ENCODE measurements at regions not wholly inside any gene's neighbourhood (a gene's known extent, or its start where the extent isn't known, plus 50 kb on each side); places are given as distances from the start of the nearest gene placed in this dataset.

- no peak for TF ChIP-seq EZH2 (IDR thresholded peaks at IDR 0.05; ENCODE audit: low read depth)
- TF ChIP-seq CTCF (conservative IDR thresholded peaks at IDR 0.05) = no peak
- DNase-seq = no peak
- BruUV-seq (replicated peaks) = no TSS peak
- Histone ChIP-seq H3K9me2 (ENCODE audit: insufficient read depth) (no peaks in the 10 kb centered on the region; the same call in 1 of the 2 replicates), H3K27ac (no peak overlapping the region), H3K9me3 (ENCODE audit: insufficient read depth, low read depth) (no peaks in the 10 kb centered on the region), H2AFZ (no peak overlapping the region), H3K4me2 (no peak overlapping the region), H3K4me3 (no peak overlapping the region), H4K20me1 (ENCODE audit: insufficient read depth) (no peaks in the 10 kb centered on the region), H3K27me3 (ENCODE audit: insufficient read depth, low read depth) (no peaks in the 10 kb centered on the region), H3F3A (ENCODE audit: insufficient read depth, low read depth) (no peaks in the 10 kb centered on the region), H3K4me1 (replicated peaks; ENCODE audit: insufficient read depth) (no peaks in the 10 kb centered on the region), H3K36me3 (ENCODE audit: low read depth) (no peaks in the 10 kb centered on the region), H3K79me2 (ENCODE audit: low read depth) (no peaks in the 10 kb centered on the region)
- ChIA-PET POLR2A (ENCODE audit: unreplicated experiment) (no interaction called here), CTCF (no interaction called here)
- intact Hi-C loops (cut with micrococcal nuclease; ENCODE audit: unreplicated experiment) = no loop called here
Observed at GRCh38 chr1:193633093-193633492, 446.7 kb upstream of the B3GALT2 start.

GRCh38 chr1:193631306-193631705 lies 444.9 kb upstream of the B3GALT2 start:
- Histone ChIP-seq H3K9me3 (ENCODE audit: insufficient read depth, low read depth) (no peaks in the 10 kb centered on the region), H3K9me2 (ENCODE audit: insufficient read depth) (no peaks in the 10 kb centered on the region; the same call in 1 of the 2 replicates), H3K4me1 (replicated peaks; ENCODE audit: insufficient read depth) (no peaks in the 10 kb centered on the region), H3K27ac (no peak overlapping the region), H2AFZ (no peak overlapping the region), H3K79me2 (ENCODE audit: low read depth) (no peaks in the 10 kb centered on the region), H4K20me1 (ENCODE audit: insufficient read depth) (no peaks in the 10 kb centered on the region), H3K4me3 (no peak overlapping the region), H3K4me2 (no peak overlapping the region), H3K27me3 (ENCODE audit: insufficient read depth, low read depth) (no peaks in the 10 kb centered on the region), H3F3A (ENCODE audit: insufficient read depth, low read depth) (no peaks in the 10 kb centered on the region), H3K36me3 (ENCODE audit: low read depth) (no peaks in the 10 kb centered on the region)
- CTCF ChIA-PET = no interaction called here
- TF ChIP-seq EZH2 (IDR thresholded peaks at IDR 0.05; ENCODE audit: low read depth) (no peak), CTCF (conservative IDR thresholded peaks at IDR 0.05) (no peak)
- POLR2A ChIA-PET (ENCODE audit: unreplicated experiment) = no interaction called here
- BruUV-seq (replicated peaks) = no TSS peak
- intact Hi-C loops (cut with micrococcal nuclease; ENCODE audit: unreplicated experiment) = no loop called here
- no peak for DNase-seq

GRCh38 chr1:193629875-193630274 lies 443.5 kb upstream of the B3GALT2 start:
- H3K9me3 ChIP-seq (ENCODE audit: insufficient read depth, low read depth) = no peaks in the 10 kb centered on the region
- no peaks in the 10 kb centered on the region for H4K20me1 ChIP-seq (ENCODE audit: insufficient read depth)
- no peaks in the 10 kb centered on the region for H3K36me3 ChIP-seq (ENCODE audit: low read depth)
- intact Hi-C loops (cut with micrococcal nuclease; ENCODE audit: unreplicated experiment) = no loop called here
- H3K79me2 ChIP-seq (ENCODE audit: low read depth) = no peaks in the 10 kb centered on the region
- no peak overlapping the region for H2AFZ ChIP-seq
- H3K4me3 ChIP-seq = no peak overlapping the region
- H3K4me2 ChIP-seq = no peak overlapping the region
- CTCF ChIA-PET = no interaction called here
- H3F3A ChIP-seq (ENCODE audit: insufficient read depth, low read depth) = no peaks in the 10 kb centered on the region
- TF ChIP-seq EZH2 (IDR thresholded peaks at IDR 0.05; ENCODE audit: low read depth) = no peak
- TF ChIP-seq CTCF (conservative IDR thresholded peaks at IDR 0.05) = no peak
- H3K27ac ChIP-seq = no peak overlapping the region
- H3K9me2 ChIP-seq (ENCODE audit: insufficient read depth) = no peaks in the 10 kb centered on the region; the same call in 1 of the 2 replicates
- DNase-seq = no peak
- no peaks in the 10 kb centered on the region for H3K27me3 ChIP-seq (ENCODE audit: insufficient read depth, low read depth)
- no peaks in the 10 kb centered on the region for H3K4me1 ChIP-seq (replicated peaks; ENCODE audit: insufficient read depth)
- POLR2A ChIA-PET (ENCODE audit: unreplicated experiment) = interaction anchor here (0.6 kb wide), 1 partner anchor 15 kb away, joined by 6 read pairs; no protein-coding TSS in a partner anchor
- BruUV-seq (replicated peaks) = no TSS peak

All from PC-9 (cell line).